HCT116 (cell line): ENCODE measurements at regions not wholly inside any gene's neighbourhood (a gene's known extent, or its start where the extent isn't known, plus 50 kb on each side); places are given as distances from the start of the nearest gene placed in this dataset.

Source experiments
- ATAC-seq: fragments of 200-7000 bp; cut with Tn5 transposase; 2 replicates; pipeline ENCODE4 v1.9.1; 2020; ENCODE audit warnings: mild to moderate bottlenecking, moderate library complexity
- BruUV-seq: library from RNA; stranded (reverse); fragments of 400-500 nt; replicated peaks from 2 replicates; lab custom pipeline; 2021; lab: Mats Ljungman, UMichigan
- CTCF ChIA-PET: fragments of 300-600 bp; sonication (Branson Sonifier 250); formaldehyde crosslinking; loops from one replicate; lab custom pipeline; 2021; ENCODE audit warnings: antibody characterized with exemption; lab: Charles Lee
- POLR2A ChIA-PET: fragments of 300-600, 350-600 bp; sonication (Branson Sonifier 250); formaldehyde crosslinking; loops from one replicate; lab custom pipeline; 2021; ENCODE audit warnings: antibody characterized with exemption; lab: Charles Lee
- RAD21 ChIA-PET, 2 experiments: fragments of 300-600 bp; sonication (Branson Sonifier 250); formaldehyde crosslinking; loops; one replicate each; lab custom pipeline; 2023; ENCODE audit warnings: low total read pairs in 2 of 2; ENCODE audit not compliant: uncharacterized antibody in 2 of 2, unreplicated experiment in 2 of 2, low non-redundant PET in 1 of 2; lab: Charles Lee
- DNase-seq: peaks from one replicate; pipeline ENCODE4 v3.0.0-alpha.2; 2010; ENCODE audit warnings: low read depth, low spot score
- H2AFZ ChIP-seq: fragments of 200-600 bp; shearing (Covaris generic), sonication (generic); 2 replicates; pipeline ENCODE4 v1.6.1; 2017; ENCODE audit warnings: low read depth, mixed run types, mixed read lengths, antibody characterized with exemption, low read length; ENCODE audit not compliant: poor library complexity, severe bottlenecking
- H3K27ac ChIP-seq: 2 replicates; pipeline ENCODE4 v1.5.1; 2012; ENCODE audit warnings: low read depth, low read length
- H3K27me3 ChIP-seq: fragments of 200-600 bp; sonication (generic); 2 replicates; pipeline ENCODE4 v1.6.1; 2016; ENCODE audit warnings: mixed run types, low read length, mixed read lengths; ENCODE audit not compliant: insufficient read depth
- H3K36me3 ChIP-seq, 2 experiments: fragments of 200-500 bp in 1 of 2; fragments of 200-600 bp in 1 of 2; sonication (Bioruptor generic) in 1 of 2; sonication (generic) in 1 of 2; 2 replicates each; pipeline versions ENCODE4 v1.5.1 to v1.6.1; 2014 to 2016; ENCODE audit warnings: low read length in 2 of 2, inconsistent platforms in 1 of 2, mixed read lengths in 1 of 2, mixed run types in 1 of 2; ENCODE audit not compliant: insufficient read depth in 2 of 2, control insufficient read depth in 1 of 2
- H3K4me1 ChIP-seq, 2 experiments: fragments of 200-600 bp in 1 of 2; sonication (generic) in 1 of 2; 2 replicates each; pipeline versions ENCODE4 v1.5.1 to v1.6.1; 2012 to 2017; ENCODE audit warnings: low read length in 2 of 2, inconsistent platforms in 1 of 2, mild to moderate bottlenecking in 1 of 2, mixed read lengths in 1 of 2, mixed run types in 1 of 2, moderate library complexity in 1 of 2; ENCODE audit not compliant: insufficient read depth in 2 of 2, control insufficient read depth in 1 of 2
- H3K4me2 ChIP-seq: fragments of 200-600 bp; sonication (generic); 2 replicates; pipeline ENCODE4 v1.6.1; 2017; ENCODE audit warnings: mixed run types, low read length, mixed read lengths
- H3K4me3 ChIP-seq, 2 experiments: fragments of 200-600 bp in 1 of 2; sonication (generic) in 1 of 2; replicated peaks in 1 of 2; 2 replicates each; pipeline ENCODE4 v1.5.1; 2011 to 2016; ENCODE audit warnings: low read length in 2 of 2, control low read depth in 1 of 2, low read depth in 1 of 2, mild to moderate bottlenecking in 1 of 2, mixed read lengths in 1 of 2, mixed run types in 1 of 2
- H3K79me2 ChIP-seq: fragments of 200-600 bp; sonication (generic); 2 replicates; pipeline ENCODE4 v1.6.1; 2017; ENCODE audit warnings: mild to moderate bottlenecking, mixed run types, low read length, moderate library complexity, mixed read lengths; ENCODE audit not compliant: insufficient read depth
- H3K9ac ChIP-seq: fragments of 200-600 bp; sonication (generic); 2 replicates; pipeline ENCODE4 v1.6.1; 2016; ENCODE audit warnings: low read length, mixed read lengths
- H3K9me2 ChIP-seq: fragments of 200-600 bp; sonication (generic), shearing (Covaris generic); 2 replicates; pipeline ENCODE4 v1.6.1; 2017; ENCODE audit warnings: mixed run types, mild to moderate bottlenecking, moderate library complexity; ENCODE audit not compliant: insufficient read depth
- H3K9me3 ChIP-seq, 2 experiments: fragments of 200-500 bp in 1 of 2; fragments of 200-600 bp in 1 of 2; sonication (Bioruptor generic) in 1 of 2; sonication (generic) in 1 of 2; 2 replicates each; pipeline ENCODE4 v1.6.1; 2014 to 2017; ENCODE audit warnings: low read length in 2 of 2, mixed read lengths in 2 of 2, inconsistent platforms in 1 of 2, low read depth in 1 of 2, mild to moderate bottlenecking in 1 of 2, mixed run types in 1 of 2, moderate library complexity in 1 of 2; ENCODE audit not compliant: control insufficient read depth in 1 of 2, insufficient read depth in 1 of 2
- H4K20me1 ChIP-seq: fragments of 200-600 bp; sonication (generic), shearing (Covaris generic); 2 replicates; pipeline ENCODE4 v1.6.1; 2017; ENCODE audit warnings: mixed run types, mild to moderate bottlenecking, moderate library complexity; ENCODE audit not compliant: insufficient read depth
- CBX3 ChIP-seq: IDR thresholded peaks from 2 replicates; pipeline ENCODE4 v1.6.1; 2012; ENCODE audit warnings: low read depth
- CEBPB ChIP-seq: IDR thresholded peaks from 2 replicates; pipeline ENCODE4 v1.6.1; 2012; ENCODE audit warnings: low read depth
- EGR1 ChIP-seq: IDR thresholded peaks from 2 replicates; pipeline ENCODE4 v1.6.1; 2012; ENCODE audit warnings: low read depth
- ELF1 ChIP-seq: IDR thresholded peaks from 2 replicates; pipeline ENCODE4 v1.6.1; 2012; ENCODE audit warnings: low read depth, borderline replicate concordance
- EZH2phosphoT487 ChIP-seq: fragments of 200-600 bp; IDR thresholded peaks from 2 replicates; pipeline ENCODE4 v1.6.1; 2018; ENCODE audit warnings: antibody characterized with exemption, borderline replicate concordance
- JUND ChIP-seq: IDR thresholded peaks from 2 replicates; pipeline ENCODE4 v1.6.1; 2012
- POLR2A ChIP-seq: IDR thresholded peaks from 2 replicates; pipeline ENCODE4 v1.7.0; 2011; ENCODE audit warnings: borderline replicate concordance; ENCODE audit not compliant: insufficient read depth, insufficient read length; ENCODE audit errors: extremely low read depth
- POLR2AphosphoS5 ChIP-seq: IDR thresholded peaks from 2 replicates; pipeline ENCODE4 v1.6.1; 2011; ENCODE audit warnings: mild to moderate bottlenecking, low read depth, low read length, moderate library complexity
- RAD21 ChIP-seq: IDR thresholded peaks from 2 replicates; pipeline ENCODE4 v1.6.1; 2012; ENCODE audit warnings: low read depth, mild to moderate bottlenecking
- SIN3A ChIP-seq: IDR thresholded peaks from 2 replicates; pipeline ENCODE4 v1.6.1; 2012; ENCODE audit warnings: low read depth
- SRF ChIP-seq: IDR thresholded peaks from 2 replicates; pipeline ENCODE4 v1.6.1; 2012; ENCODE audit warnings: low read depth
- TCF7L2 ChIP-seq: IDR thresholded peaks from 2 replicates; pipeline ENCODE4 v1.7.0; 2011; ENCODE audit warnings: borderline replicate concordance, inconsistent platforms; ENCODE audit not compliant: insufficient read depth, insufficient read length; ENCODE audit errors: extremely low read depth
- ZBTB33 ChIP-seq: IDR thresholded peaks from 2 replicates; pipeline ENCODE4 v1.6.1; 2011; ENCODE audit warnings: mild to moderate bottlenecking, low read length, moderate library complexity; ENCODE audit not compliant: insufficient replicate concordance; ENCODE audit errors: extremely low read depth
- ZFX ChIP-seq: fragments of 450-650 bp; IDR thresholded peaks from 2 replicates; pipeline ENCODE4 v1.6.1; 2017
- ZNF274 ChIP-seq: fragments of 200-500 bp; sonication (Bioruptor generic); IDR thresholded peaks from 2 replicates; pipeline ENCODE4 v1.6.1; 2014; ENCODE audit warnings: mild to moderate bottlenecking, low read depth, low read length, inconsistent platforms
- intact Hi-C: fragments of 100-400 bp; cut with micrococcal nuclease; formaldehyde crosslinking; loops from 2 replicates; pipeline ENCODE4 v1.10.0; 2022
- TF ChIP-seq, protein P1 (sequence below): IDR thresholded peaks from 2 replicates; pipeline ENCODE4 v1.6.1; 2012
- TF ChIP-seq, protein P2 (sequence below), 3 experiments: fragments of 200-600 bp in 1 of 3; sonication (generic) in 1 of 3; IDR thresholded peaks in 2 of 3; conservative IDR thresholded peaks in 1 of 3; 2 replicates each; pipeline ENCODE4 v1.5.1; 2012 to 2017; ENCODE audit warnings: low read depth in 2 of 3, low read length in 2 of 3, antibody characterized with exemption in 1 of 3, borderline replicate concordance in 1 of 3, control low read depth in 1 of 3, mild to moderate bottlenecking in 1 of 3, mixed read lengths in 1 of 3, mixed run types in 1 of 3, moderate library complexity in 1 of 3; ENCODE audit not compliant: insufficient read depth in 1 of 3
- TF ChIP-seq, protein P3 (sequence below): IDR thresholded peaks from 2 replicates; pipeline ENCODE4 v1.6.1; 2012; ENCODE audit warnings: low read depth

DNA sequence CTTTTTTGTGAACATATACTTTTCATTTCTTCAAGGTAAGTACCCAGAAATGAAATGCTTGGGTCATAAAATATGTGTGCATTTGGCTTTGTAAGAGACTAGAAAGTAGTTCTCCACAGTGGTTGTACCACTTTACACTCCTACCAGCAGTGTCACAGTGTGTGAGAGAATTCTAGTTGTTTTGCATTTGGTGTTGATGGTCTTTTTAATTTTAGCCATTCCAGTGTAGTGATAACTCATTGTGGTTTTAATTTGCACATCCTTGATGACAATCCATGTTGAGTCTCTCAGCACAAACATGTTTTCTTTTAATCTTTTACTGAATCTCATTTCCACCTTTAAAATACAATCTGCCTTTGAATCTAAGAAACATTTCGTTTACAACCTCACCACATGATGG lies 402.5 kb upstream of the ETAA1 start:
- TF ChIP-seq CEBPB (no peak), POLR2A (no peak), EGR1 (no peak), RAD21 (no peak), SRF (no peak), ZFX (no peak), ZNF274 (no peak), ZBTB33 (no peak), SIN3A (no peak), CBX3 (no peak), TCF7L2 (no peak), POLR2AphosphoS5 (no peak), EZH2phosphoT487 (no peak), ELF1 (no peak), JUND (no peak)
- TF ChIP-seq, protein P1, sequence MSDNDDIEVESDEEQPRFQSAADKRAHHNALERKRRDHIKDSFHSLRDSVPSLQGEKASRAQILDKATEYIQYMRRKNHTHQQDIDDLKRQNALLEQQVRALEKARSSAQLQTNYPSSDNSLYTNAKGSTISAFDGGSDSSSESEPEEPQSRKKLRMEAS: no peak
- TF ChIP-seq, protein P2, sequence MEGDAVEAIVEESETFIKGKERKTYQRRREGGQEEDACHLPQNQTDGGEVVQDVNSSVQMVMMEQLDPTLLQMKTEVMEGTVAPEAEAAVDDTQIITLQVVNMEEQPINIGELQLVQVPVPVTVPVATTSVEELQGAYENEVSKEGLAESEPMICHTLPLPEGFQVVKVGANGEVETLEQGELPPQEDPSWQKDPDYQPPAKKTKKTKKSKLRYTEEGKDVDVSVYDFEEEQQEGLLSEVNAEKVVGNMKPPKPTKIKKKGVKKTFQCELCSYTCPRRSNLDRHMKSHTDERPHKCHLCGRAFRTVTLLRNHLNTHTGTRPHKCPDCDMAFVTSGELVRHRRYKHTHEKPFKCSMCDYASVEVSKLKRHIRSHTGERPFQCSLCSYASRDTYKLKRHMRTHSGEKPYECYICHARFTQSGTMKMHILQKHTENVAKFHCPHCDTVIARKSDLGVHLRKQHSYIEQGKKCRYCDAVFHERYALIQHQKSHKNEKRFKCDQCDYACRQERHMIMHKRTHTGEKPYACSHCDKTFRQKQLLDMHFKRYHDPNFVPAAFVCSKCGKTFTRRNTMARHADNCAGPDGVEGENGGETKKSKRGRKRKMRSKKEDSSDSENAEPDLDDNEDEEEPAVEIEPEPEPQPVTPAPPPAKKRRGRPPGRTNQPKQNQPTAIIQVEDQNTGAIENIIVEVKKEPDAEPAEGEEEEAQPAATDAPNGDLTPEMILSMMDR (IDR thresholded peaks at IDR 0.05 in 2 of 3, conservative IDR thresholded peaks at IDR 0.05 in 1 of 3; ENCODE audit: borderline replicate concordance in 1 of 3, insufficient read depth in 1 of 3, low read depth in 2 of 3, low read length in 2 of 3): no peak
- TF ChIP-seq, protein P3, sequence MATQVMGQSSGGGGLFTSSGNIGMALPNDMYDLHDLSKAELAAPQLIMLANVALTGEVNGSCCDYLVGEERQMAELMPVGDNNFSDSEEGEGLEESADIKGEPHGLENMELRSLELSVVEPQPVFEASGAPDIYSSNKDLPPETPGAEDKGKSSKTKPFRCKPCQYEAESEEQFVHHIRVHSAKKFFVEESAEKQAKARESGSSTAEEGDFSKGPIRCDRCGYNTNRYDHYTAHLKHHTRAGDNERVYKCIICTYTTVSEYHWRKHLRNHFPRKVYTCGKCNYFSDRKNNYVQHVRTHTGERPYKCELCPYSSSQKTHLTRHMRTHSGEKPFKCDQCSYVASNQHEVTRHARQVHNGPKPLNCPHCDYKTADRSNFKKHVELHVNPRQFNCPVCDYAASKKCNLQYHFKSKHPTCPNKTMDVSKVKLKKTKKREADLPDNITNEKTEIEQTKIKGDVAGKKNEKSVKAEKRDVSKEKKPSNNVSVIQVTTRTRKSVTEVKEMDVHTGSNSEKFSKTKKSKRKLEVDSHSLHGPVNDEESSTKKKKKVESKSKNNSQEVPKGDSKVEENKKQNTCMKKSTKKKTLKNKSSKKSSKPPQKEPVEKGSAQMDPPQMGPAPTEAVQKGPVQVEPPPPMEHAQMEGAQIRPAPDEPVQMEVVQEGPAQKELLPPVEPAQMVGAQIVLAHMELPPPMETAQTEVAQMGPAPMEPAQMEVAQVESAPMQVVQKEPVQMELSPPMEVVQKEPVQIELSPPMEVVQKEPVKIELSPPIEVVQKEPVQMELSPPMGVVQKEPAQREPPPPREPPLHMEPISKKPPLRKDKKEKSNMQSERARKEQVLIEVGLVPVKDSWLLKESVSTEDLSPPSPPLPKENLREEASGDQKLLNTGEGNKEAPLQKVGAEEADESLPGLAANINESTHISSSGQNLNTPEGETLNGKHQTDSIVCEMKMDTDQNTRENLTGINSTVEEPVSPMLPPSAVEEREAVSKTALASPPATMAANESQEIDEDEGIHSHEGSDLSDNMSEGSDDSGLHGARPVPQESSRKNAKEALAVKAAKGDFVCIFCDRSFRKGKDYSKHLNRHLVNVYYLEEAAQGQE: no peak
- Histone ChIP-seq H3K4me3 (no peak overlapping the region), H3K4me1 (no peaks in the 10 kb centered on the region), H3K9me3 (no peaks in the 10 kb centered on the region), H3K79me2 (no peaks in the 10 kb centered on the region), H3K36me3 (no peaks in the 10 kb centered on the region), H2AFZ (no peak overlapping the region), H4K20me1 (no peaks in the 10 kb centered on the region), H3K4me2 (no peak overlapping the region), H3K27ac (no peak overlapping the region), H3K27me3 (no peaks in the 10 kb centered on the region), H3K9ac (no peak overlapping the region), H3K9me2 (no peaks in the 10 kb centered on the region)
- no TSS peak for BruUV-seq
- POLR2A ChIA-PET: no interaction called here
- intact Hi-C loops: no loop called here
- CTCF ChIA-PET: no interaction called here
- RAD21 ChIA-PET: no interaction called here
- DNase-seq (no peak), ATAC-seq (no peak)
